Endothelial cell of umbilical vein (primary cell): ENCODE measurements at regions not wholly inside any gene's neighbourhood (a gene's known extent, or its start where the extent isn't known, plus 50 kb on each side); places are given as distances from the start of the nearest gene placed in this dataset.

Source experiments
- BruUV-seq: library from RNA; stranded (reverse); fragments of 400-500 nt; replicated peaks from 2 replicates; lab custom pipeline; 2021; lab: Mats Ljungman, UMichigan
- CTCF ChIA-PET: fragments of 300-600, 350-600 bp; sonication (Branson Sonifier 250); formaldehyde crosslinking; loops from one replicate; lab custom pipeline; 2021; ENCODE audit warnings: antibody characterized with exemption, inconsistent platforms; lab: Charles Lee
- POLR2A ChIA-PET: fragments of 300-600, 350-600 bp; sonication (Branson Sonifier 250); formaldehyde crosslinking; loops from one replicate; lab custom pipeline; 2021; ENCODE audit warnings: antibody characterized with exemption, inconsistent platforms; lab: Charles Lee
- DNase-seq: peaks from one replicate; pipeline ENCODE4 v3.0.0-alpha.2; 2011; ENCODE audit warnings: low read depth, low spot score
- FAIRE-seq: peaks from 2 replicates; lab custom pipeline; 2011; peaks lifted over from hg19 to GRCh38; lab: Jason Lieb, UNC
- H2AFZ ChIP-seq: 2 replicates; pipeline ENCODE4 v1.6.0; 2012; ENCODE audit warnings: low read depth, low read length, control low read depth, inconsistent platforms
- H3K27ac ChIP-seq: 2 replicates; pipeline ENCODE4 v1.5.1; 2011; ENCODE audit warnings: low read depth, mild to moderate bottlenecking, control low read depth, low read length, moderate library complexity; ENCODE audit not compliant: insufficient read depth
- H3K27me3 ChIP-seq, 2 experiments: 2 replicates each; pipeline versions ENCODE4 v1.6.0 to v1.6.1; 2011; ENCODE audit warnings: low read length in 2 of 2, mixed read lengths in 1 of 2; ENCODE audit not compliant: control insufficient read depth in 2 of 2, insufficient read depth in 2 of 2
- H3K36me3 ChIP-seq, 2 experiments: 2 replicates in 1 of 2; 3 replicates in 1 of 2; pipeline ENCODE4 v1.5.1; 2011; ENCODE audit warnings: low read length in 2 of 2, mild to moderate bottlenecking in 1 of 2, moderate library complexity in 1 of 2; ENCODE audit not compliant: control insufficient read depth in 2 of 2, insufficient read depth in 2 of 2; ENCODE audit errors: extremely low read depth in 1 of 2
- H3K4me1 ChIP-seq: 3 replicates; pipeline ENCODE4 v1.5.1; 2011; ENCODE audit warnings: mild to moderate bottlenecking, low read length; ENCODE audit not compliant: control insufficient read depth, insufficient read depth; ENCODE audit errors: extremely low read depth
- H3K4me2 ChIP-seq: 2 replicates; pipeline ENCODE4 v1.6.1; 2011; ENCODE audit warnings: low read length, control low read depth, mixed read lengths; ENCODE audit not compliant: insufficient read depth
- H3K4me3 ChIP-seq, 3 experiments: fragments of 200-600 bp in 1 of 3; sonication (generic), shearing (Covaris generic) in 1 of 3; replicated peaks in 1 of 3; 2 replicates each; pipeline ENCODE4 v1.5.1; 2011 to 2016; ENCODE audit warnings: control low read depth in 3 of 3, low read length in 3 of 3, mild to moderate bottlenecking in 2 of 3, inconsistent platforms in 1 of 3, low read depth in 1 of 3, moderate library complexity in 1 of 3; ENCODE audit not compliant: insufficient read depth in 1 of 3
- H3K79me2 ChIP-seq: 2 replicates; pipeline ENCODE4 v1.6.0; 2012; ENCODE audit warnings: low read length, inconsistent platforms; ENCODE audit not compliant: control insufficient read depth, insufficient read depth
- H3K9ac ChIP-seq: replicated peaks from 2 replicates; pipeline ENCODE3; 2011; ENCODE audit warnings: low read length, control low read depth; ENCODE audit not compliant: insufficient read depth; ENCODE audit errors: extremely low read depth
- H3K9me1 ChIP-seq: replicated peaks from 3 replicates; pipeline ENCODE4 v1.6.0; 2011; ENCODE audit warnings: mild to moderate bottlenecking, low read length; ENCODE audit not compliant: control insufficient read depth, insufficient read depth; ENCODE audit errors: extremely low read depth
- H3K9me3 ChIP-seq: replicated peaks from 2 replicates; pipeline ENCODE4 v1.5.1; 2012; ENCODE audit warnings: low read length, inconsistent platforms; ENCODE audit not compliant: control insufficient read depth, insufficient read depth
- H4K20me1 ChIP-seq: replicated peaks from 2 replicates; pipeline ENCODE3; 2011; ENCODE audit warnings: mild to moderate bottlenecking, low read length; ENCODE audit not compliant: control insufficient read depth, insufficient read depth; ENCODE audit errors: extremely low read depth
- CTCF ChIP-seq, 2 donors: IDR thresholded peaks; 1 replicate in 1 of 2; 2 replicates in 1 of 2; pipeline ENCODE4 v1.5.1; 2011; ENCODE audit warnings: low read length in 2 of 2, mild to moderate bottlenecking in 2 of 2, moderate library complexity in 2 of 2, control low read depth in 1 of 2, inconsistent platforms in 1 of 2, low read depth in 1 of 2; ENCODE audit not compliant: insufficient read depth in 1 of 2; ENCODE audit errors: extremely low read depth in 1 of 2
- EZH2 ChIP-seq: IDR thresholded peaks from 2 replicates; pipeline ENCODE4 v1.6.1; 2012; ENCODE audit warnings: borderline replicate concordance, low read depth, mild to moderate bottlenecking, moderate library complexity, low read length, inconsistent platforms; ENCODE audit not compliant: severe bottlenecking
- FOS ChIP-seq: IDR thresholded peaks from 2 replicates; pipeline ENCODE4 v1.6.1; 2011; ENCODE audit warnings: mild to moderate bottlenecking, low read length, moderate library complexity, borderline replicate concordance; ENCODE audit not compliant: insufficient read depth
- GATA2 ChIP-seq: IDR thresholded peaks from 2 replicates; pipeline ENCODE4 v1.7.0; 2011; ENCODE audit warnings: low read depth, mild to moderate bottlenecking, moderate library complexity, mixed read lengths, low read length; ENCODE audit not compliant: insufficient read length, insufficient read depth
- JUN ChIP-seq: IDR thresholded peaks from 2 replicates; pipeline ENCODE4 v1.6.1; 2011; ENCODE audit warnings: borderline replicate concordance, low read depth; ENCODE audit not compliant: insufficient read length, insufficient read depth
- MAX ChIP-seq: IDR thresholded peaks from 2 replicates; pipeline ENCODE4 v1.6.1; 2011; ENCODE audit not compliant: insufficient read depth, insufficient read length
- MYC ChIP-seq: IDR thresholded peaks from one replicate; pipeline ENCODE4 v1.6.1; 2011; ENCODE audit warnings: mild to moderate bottlenecking, low read depth, low read length
- POLR2A ChIP-seq: IDR thresholded peaks from 2 replicates; pipeline ENCODE4 v1.6.1; 2012; ENCODE audit warnings: low read depth, mild to moderate bottlenecking, control low read depth, low read length
- POLR2AphosphoS5 ChIP-seq: IDR thresholded peaks from 2 replicates; pipeline ENCODE4 v1.6.1; 2012; ENCODE audit warnings: low read depth, mild to moderate bottlenecking, control low read depth, low read length, moderate library complexity; ENCODE audit not compliant: insufficient read depth
- dilution Hi-C: fragments of 300-500 bp; cut with MboI; formaldehyde crosslinking; loops from one replicate; pipeline ENCODE4 v1.15.0; 2019; ENCODE audit warnings: low sequenced_read_pairs; ENCODE audit not compliant: extremely low pct_ligation_motif_present
- intact Hi-C: fragments of 100-400 bp; cut with micrococcal nuclease; formaldehyde crosslinking; loops from one replicate; pipeline ENCODE4 v1.10.0; 2022

GRCh38 chrX:39818750-39819149 lies 279.0 kb downstream of the BCOR start:
- dilution Hi-C loops = no loop called here
- CTCF ChIA-PET = no interaction called here

More at GRCh38 chrX:39818750-39819149, 279.0 kb downstream of the BCOR start:
- Histone ChIP-seq H3K9me1 (no peaks in the 10 kb centered on the region), H3K9me3 (no peaks in the 10 kb centered on the region), H3K4me2 (no peak overlapping the region), H3K27me3 (no peaks in the 10 kb centered on the region), H3K9ac (no peak overlapping the region), H3K4me1 (peaks cover 11% of the 10 kb centered on the region), H3K27ac (no peak overlapping the region), H3K79me2 (no peaks in the 10 kb centered on the region), H3K4me3 (no peak overlapping the region), H4K20me1 (no peaks in the 10 kb centered on the region), H3K36me3 (no peaks in the 10 kb centered on the region), H2AFZ (no peak overlapping the region)
- BruUV-seq = no TSS peak
- DNase-seq = no peak
- TF ChIP-seq JUN (no peak), MYC (no peak), POLR2A (no peak), CTCF (IDR thresholded peaks at IDR 0.05; ENCODE audit: extremely low read depth in 1 of 2, insufficient read depth in 1 of 2, low read depth in 1 of 2, low read length in 2 of 2) (no peak), FOS (no peak), EZH2 (no peak), MAX (no peak), POLR2AphosphoS5 (no peak), GATA2 (no peak)
- POLR2A ChIA-PET = no interaction called here
- intact Hi-C loops = no loop called here
- FAIRE-seq = no peak
